ENCODE measurements at regions not wholly inside any gene's neighbourhood (a gene's known extent, or its start where the extent isn't known, plus 50 kb on each side); places are given as distances from the start of the nearest gene placed in this dataset.

DNA sequence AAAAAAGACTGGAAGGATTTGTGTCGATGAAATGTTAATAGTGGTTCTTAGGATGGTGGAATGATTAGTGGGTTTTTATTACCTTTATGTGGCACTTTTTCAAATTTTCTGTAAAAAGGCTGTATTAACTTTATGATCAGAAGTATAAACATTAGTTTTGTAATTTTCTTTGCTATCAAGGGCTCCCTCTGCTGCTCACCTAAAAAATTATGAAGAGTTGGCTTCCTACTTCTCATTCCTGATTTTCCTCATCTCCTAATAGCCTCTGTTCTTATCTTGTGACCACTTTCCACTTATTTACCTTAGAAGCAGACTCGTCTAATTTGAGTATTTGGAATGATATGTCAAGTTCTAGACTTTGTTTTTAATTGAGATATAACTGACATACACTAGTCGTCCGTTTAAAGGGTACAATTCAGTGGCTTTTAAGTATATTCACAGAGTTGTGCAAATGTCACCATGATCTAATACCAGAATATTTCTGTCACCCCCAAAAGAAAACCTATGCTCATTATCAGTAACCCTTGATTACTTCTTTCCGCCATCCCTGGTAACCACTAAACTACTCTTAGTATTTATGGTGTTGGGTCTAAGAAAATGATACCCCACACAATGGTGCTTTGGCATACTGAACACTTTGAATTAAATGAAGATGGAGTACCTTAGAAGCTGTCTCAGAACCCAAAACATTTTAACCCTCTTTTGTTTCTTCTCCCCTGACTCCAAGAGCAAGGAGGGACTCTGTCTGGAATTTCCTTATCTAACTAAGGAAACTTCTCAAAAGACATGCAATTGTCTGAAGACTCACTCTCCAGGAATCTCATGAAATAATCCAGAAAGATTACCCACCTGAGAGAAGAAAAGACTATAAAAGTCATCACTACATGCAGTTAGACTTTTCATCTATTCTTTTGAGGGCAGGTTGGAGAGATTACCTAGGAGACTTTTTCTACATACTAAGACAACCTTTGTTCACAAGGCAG lies 311.3 kb downstream of the DLEU7 start:
- FAIRE-seq (peak; percentile 85), ATAC-seq (peak in 3 of 4 donors; percentile 38 to 61 (median 51)), DNase-seq (no peak)
- no peaks in the 10 kb centered on the region for H3K27me3 ChIP-seq
- H3K36me3 ChIP-seq, result no peaks in the 10 kb centered on the region
- H3K9me3 ChIP-seq, result no peaks in the 10 kb centered on the region
- intact Hi-C loops (cut with DNase I), result loop anchor here in 1 of 3 donors (10.0 kb wide), 1 partner anchor 417 kb away; no protein-coding TSS in a partner anchor
- peaks cover 8 to 29% (median 19%) of the 10 kb centered on the region in 3 donors for H3K4me1 ChIP-seq
- TF ChIP-seq, protein P1, sequence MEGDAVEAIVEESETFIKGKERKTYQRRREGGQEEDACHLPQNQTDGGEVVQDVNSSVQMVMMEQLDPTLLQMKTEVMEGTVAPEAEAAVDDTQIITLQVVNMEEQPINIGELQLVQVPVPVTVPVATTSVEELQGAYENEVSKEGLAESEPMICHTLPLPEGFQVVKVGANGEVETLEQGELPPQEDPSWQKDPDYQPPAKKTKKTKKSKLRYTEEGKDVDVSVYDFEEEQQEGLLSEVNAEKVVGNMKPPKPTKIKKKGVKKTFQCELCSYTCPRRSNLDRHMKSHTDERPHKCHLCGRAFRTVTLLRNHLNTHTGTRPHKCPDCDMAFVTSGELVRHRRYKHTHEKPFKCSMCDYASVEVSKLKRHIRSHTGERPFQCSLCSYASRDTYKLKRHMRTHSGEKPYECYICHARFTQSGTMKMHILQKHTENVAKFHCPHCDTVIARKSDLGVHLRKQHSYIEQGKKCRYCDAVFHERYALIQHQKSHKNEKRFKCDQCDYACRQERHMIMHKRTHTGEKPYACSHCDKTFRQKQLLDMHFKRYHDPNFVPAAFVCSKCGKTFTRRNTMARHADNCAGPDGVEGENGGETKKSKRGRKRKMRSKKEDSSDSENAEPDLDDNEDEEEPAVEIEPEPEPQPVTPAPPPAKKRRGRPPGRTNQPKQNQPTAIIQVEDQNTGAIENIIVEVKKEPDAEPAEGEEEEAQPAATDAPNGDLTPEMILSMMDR (IDR thresholded peaks at IDR 0.05), result peak in 3 of 4 donors; percentile 12 to 39 (median 25)
- WGBS, 2 donors, result 39 to 44% methylated on average over 5 of the region's 5 CpGs
- no peak overlapping the region for H3K27ac ChIP-seq
- no peak overlapping the region for H3K4me3 ChIP-seq

DNA sequence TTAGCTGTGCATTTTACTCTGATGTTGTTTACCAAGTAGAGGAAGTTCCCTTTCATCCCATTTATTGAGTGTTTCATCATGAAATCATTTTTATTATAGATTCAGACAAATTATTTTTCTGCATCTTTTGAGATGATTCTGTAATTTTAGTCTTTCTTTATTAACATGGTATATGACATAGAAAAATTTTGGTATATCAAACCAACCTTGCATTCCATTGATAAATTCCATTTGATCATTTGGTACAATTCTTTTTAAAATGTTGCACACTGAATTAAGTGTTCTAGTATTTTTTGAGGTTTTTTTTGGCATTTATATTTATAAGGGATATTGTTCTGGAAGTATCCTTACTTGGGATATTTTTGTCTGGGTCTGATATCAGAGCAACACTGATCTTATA lies 308.4 kb downstream of the DLEU7 start:
- intact Hi-C loops (cut with DNase I), result loop anchor here in 1 of 3 donors (10.0 kb wide), 1 partner anchor 420 kb away; no protein-coding TSS in a partner anchor
- no peak for FAIRE-seq
- no peaks in the 10 kb centered on the region for H3K9me3 ChIP-seq
- H3K27me3 ChIP-seq, result no peaks in the 10 kb centered on the region
- TF ChIP-seq, protein P1 (IDR thresholded peaks at IDR 0.05), result no peak
- no peak for DNase-seq
- no peak overlapping the region for H3K27ac ChIP-seq
- no peak overlapping the region for H3K4me3 ChIP-seq
- no peaks in the 10 kb centered on the region for H3K36me3 ChIP-seq
- no peak for ATAC-seq
- peaks cover 0 to 13% (median 3%) of the 10 kb centered on the region in 3 donors for H3K4me1 ChIP-seq

DNA sequence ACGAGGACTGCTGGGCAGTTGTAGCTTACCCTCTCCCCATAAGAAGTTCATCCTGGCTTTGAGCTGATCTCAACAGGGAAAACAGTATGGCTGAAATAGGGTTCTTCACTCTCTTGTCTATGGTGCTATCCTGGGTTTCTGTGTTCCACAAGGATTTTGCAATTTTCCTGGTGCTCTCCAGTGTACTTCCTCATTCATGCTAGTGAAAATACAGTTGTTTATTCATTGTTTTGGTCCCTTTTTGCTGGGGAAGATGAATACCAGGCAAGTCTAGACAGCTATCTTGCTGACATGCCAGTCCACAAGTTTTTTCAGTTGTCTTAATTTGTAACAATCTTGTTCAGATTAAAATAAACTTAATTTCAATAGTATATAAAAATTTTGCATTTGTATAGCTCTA lies 306.5 kb downstream of the DLEU7 start:
- H3K4me3 ChIP-seq, result no peak overlapping the region
- 70 to 88% methylated on average over 1 of the region's 1 CpG for WGBS, 2 donors
- no peak for ATAC-seq
- H3K36me3 ChIP-seq, result no peaks in the 10 kb centered on the region
- intact Hi-C loops (cut with DNase I), result loop anchor here in 1 of 3 donors (10.0 kb wide), 1 partner anchor 422 kb away; no protein-coding TSS in a partner anchor
- TF ChIP-seq, protein P1 (IDR thresholded peaks at IDR 0.05), result no peak
- no peaks in the 10 kb centered on the region for H3K27me3 ChIP-seq
- H3K9me3 ChIP-seq, result no peaks in the 10 kb centered on the region
- DNase-seq, result no peak
- no peak for FAIRE-seq
- H3K4me1 ChIP-seq, result no peaks in the 10 kb centered on the region
- H3K27ac ChIP-seq, result no peak overlapping the region

DNA sequence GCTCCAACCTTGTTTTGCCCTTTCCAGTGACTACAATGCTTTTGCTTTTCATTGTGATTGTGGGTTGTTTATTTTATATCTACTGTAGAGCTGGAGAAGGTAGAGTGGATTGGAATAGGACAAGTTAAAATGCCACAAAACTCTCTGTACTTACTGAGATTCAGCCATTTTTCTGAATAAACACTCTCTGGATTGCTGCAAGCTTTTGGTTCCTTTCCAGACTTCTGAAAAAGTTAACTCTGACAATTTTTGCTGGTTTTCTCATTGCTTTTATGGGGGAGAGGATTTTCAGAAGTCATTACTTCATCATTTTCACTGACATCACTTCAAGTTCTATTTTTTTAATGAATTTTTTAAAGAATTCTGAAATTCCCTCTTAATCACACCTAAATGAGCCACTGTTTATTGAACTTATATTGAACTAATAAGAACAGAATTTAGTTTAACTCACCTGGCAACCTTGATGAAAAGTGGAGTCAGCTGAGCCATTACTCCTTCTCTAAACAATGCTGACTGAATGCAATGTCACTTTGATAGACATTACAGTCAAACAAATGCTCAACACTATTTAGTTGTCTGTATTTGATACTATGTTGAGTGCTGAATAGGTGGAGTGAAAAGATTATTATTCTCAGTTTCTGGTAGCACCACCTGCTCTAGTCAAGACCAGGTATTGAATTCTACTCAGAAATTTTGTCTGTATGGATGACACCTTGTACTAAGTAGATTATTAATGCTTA lies 303.5 kb downstream of the DLEU7 start:
- Histone ChIP-seq H3K27me3 (no peaks in the 10 kb centered on the region), H3K27ac (no peak overlapping the region), H3K4me3 (no peak overlapping the region), H3K9me3 (no peaks in the 10 kb centered on the region), H3K4me1 (no peaks in the 10 kb centered on the region), H3K36me3 (no peaks in the 10 kb centered on the region)
- DNase-seq (no peak), ATAC-seq (no peak), FAIRE-seq (no peak)
- intact Hi-C loops (cut with DNase I), result loop anchor here in 1 of 3 donors (10.0 kb wide), 1 partner anchor 425 kb away; no protein-coding TSS in a partner anchor
- TF ChIP-seq, protein P1 (IDR thresholded peaks at IDR 0.05), result no peak

All from pancreas (tissue), 10 donors.